GM12891 (cell line): ENCODE measurements at regions not wholly inside any gene's neighbourhood (a gene's known extent, or its start where the extent isn't known, plus 50 kb on each side); places are given as distances from the start of the nearest gene placed in this dataset.

Experiments used
- POLR2A ChIP-seq: IDR thresholded peaks from 2 replicates; pipeline ENCODE4 v1.6.1; 2011; ENCODE audit warnings: low read depth, low read length, control low read depth
- POLR2AphosphoS5 ChIP-seq: IDR thresholded peaks from 2 replicates; pipeline ENCODE4 v1.6.1; 2011; ENCODE audit warnings: low read depth, low read length, control low read depth

- TF ChIP-seq POLR2AphosphoS5 (no peak), POLR2A (no peak)
These were observed 159.2 kb upstream of the SFRP2 start for GRCh38 chr4:153948041-153948440.
